Daoy (cell line): ENCODE measurements at regions not wholly inside any gene's neighbourhood (a gene's known extent, or its start where the extent isn't known, plus 50 kb on each side); places are given as distances from the start of the nearest gene placed in this dataset.
A peak's percentile ranks its signal among the peaks of the same experiment; 100 is the strongest.
"Not testable (repeated sequence)": the region's sequence is repeated elsewhere in the genome, so short reads cannot be mapped to it uniquely, and the experiment has no call there.

Experiments used
- DNase-seq: peaks from one replicate; pipeline ENCODE4 v3.0.0-alpha.2; 2015; ENCODE audit warnings: low read depth

DNA sequence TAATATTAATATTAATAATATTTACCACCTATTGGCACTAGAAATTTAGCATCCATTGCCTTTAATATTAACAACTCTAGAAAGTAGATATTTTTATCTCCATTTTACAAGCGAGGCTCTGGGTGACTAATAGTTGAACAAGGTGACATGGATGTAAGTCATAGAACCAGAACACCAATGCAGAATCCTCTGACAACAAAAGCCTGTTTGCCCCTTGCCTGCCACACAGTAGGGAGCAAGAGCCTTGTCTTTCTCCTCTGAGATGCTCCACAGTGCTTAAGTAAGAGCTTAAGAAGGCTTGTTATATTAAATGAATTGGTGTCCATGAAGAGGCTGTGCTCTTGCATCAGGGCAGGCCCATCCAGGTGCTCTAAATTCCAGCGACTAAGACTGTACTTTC, 51.2 kb upstream of the LBX1 start:
- DNase-seq = no peak

DNA sequence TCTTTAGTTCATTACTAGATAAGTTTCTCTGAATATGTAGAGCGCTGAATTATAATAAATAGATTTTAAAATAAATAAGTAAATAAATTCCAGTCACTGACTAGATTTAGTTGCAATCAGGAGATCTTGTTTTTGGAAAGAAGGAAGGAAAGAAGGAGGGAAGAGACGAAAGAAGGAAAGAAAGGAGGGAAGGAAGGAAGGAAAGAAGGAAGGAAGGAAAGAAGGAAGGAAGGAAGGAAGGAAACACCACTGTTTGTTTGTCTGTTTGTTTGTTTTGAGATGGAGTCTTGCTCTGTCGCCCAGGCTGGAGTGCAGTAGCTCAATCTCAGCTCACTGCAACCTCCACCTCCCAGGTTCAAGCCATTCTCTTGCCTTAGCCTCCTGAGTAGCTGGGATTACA, 51.7 kb upstream of the LBX1 start:
- not testable (repeated sequence) for DNase-seq

DNA sequence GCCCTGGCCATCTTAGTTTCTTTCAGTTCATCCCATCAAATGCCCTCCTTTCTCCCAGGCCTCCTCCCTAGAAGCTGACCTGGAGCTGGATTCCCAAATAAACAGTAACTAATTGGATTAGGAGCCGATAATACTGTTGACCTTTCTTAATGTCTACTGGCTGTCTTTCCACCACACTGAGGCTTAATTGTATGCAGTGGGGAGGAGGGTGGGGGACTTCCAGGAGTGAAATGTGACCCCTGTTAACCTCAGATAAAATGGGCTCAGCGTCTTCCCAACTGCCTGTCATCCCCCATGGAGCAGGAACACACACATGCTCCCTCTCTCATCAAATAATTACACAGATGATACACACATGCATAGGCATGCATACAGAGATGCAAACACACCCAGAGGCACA, 53.7 kb upstream of the LBX1 start:
- DNase-seq = no peak

DNA sequence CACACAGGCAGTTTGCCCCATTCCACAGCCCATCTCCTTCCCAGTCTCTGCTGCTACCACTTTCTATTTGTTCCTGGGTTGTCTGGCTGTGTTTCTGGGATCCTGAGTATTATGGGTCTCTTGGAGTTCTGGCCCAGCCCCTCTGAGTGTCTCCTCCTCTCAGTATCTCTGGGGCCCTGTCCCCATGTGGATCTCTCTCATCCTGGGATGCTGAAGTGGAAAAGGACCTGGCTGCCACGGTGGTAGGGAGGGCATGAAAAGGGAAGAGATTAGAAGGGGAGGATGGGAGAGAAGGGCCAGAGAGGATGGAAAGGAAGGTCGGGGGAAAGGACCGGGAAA, 54.5 kb upstream of the LBX1 start:
- no peak for DNase-seq

DNA sequence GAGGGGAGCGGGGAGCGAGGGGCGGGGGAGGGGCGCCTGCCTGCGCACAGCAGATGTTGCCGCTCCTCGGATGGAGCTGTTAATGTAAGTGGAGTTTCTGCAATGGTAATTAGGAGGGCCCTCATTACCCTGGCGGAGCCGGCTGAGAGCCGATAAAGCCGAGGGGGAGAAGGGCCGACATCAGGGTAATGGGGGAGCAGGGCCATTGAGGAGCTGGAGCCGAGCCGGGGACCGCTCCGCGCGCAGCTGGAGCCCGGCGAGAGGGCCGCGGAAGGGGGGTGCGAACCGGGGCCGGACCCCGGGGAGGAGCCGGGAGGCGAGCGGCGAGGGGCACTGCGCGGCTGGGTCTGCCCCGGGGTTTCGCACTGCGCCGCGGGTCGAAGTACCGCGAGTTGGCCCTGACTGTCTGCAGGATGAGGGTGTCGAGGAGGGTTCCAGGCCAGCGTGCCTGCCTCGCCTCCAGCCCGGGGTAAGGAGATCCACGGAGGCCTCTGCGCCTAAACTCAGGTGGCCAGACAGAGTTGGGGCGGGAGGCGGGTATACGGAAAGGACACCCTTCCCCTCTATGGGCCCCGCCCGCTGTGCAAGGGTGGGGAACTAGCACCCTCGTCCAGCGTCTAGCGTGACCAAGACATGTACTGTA, 55.0 kb upstream of the LBX1 start:
- DNase-seq = no peak

DNA sequence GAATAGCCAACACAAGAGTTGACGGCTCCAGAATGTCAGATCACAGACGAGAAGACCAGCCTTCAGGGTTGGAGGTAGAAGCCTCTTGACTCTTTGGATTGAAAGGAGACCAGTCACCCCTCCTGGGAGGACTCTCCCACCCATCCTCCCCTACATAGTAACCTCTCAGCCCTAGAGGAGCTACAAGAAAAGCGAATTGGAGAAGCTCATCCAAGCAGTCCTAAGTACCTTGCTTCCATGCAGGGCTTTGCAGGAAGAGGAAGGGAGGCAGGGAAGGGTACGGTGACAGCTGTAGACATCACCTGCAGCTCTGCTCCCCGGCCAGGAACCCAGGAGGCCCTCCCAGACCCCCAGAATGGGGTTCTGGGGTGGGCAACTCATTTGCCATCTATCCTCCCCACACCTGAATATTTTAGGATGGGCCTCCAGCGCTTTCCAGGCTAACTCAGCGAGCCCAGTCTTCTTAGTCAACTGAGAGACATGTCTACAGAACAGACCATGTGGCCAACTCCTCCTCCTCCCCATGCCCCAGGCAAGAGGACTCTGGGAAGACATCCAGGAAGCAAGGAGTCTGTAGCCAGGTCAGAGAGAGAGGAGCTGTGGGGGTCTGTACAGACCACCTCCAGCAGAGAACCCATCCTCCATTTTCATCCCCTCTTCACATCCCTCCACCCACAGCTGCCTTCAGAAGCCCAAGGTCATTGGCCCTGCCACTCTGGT, 55.6 kb upstream of the LBX1 start:
- DNase-seq = no peak

DNA sequence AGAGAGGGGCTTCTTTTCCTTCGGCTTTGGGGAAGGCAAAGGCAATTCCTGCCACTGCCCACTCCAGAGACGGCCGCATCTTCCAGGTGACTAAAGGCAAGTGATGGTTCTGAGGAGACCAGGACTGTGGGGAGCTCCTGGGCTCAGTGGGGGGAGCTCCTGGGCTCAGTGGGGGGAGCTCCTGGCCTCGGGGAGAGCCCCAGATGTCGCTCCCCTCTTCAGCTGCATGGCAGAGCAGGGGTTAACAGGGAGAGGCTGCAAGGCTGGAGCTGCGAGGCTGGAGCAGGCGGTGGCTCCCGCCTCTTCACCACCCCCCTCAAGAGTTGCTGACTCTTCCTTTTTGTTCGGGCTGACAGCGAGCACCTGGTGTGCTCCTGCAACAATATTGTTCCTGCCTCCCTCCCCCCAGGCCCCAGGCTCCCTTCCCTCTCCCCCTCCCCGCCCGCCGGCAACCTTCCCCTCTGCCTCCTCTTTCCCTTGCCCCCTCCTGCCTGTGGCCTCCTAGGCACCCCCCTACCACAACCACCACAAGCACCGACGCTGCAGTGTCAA, 56.3 kb upstream of the LBX1 start:
- DNase-seq = no peak

DNA sequence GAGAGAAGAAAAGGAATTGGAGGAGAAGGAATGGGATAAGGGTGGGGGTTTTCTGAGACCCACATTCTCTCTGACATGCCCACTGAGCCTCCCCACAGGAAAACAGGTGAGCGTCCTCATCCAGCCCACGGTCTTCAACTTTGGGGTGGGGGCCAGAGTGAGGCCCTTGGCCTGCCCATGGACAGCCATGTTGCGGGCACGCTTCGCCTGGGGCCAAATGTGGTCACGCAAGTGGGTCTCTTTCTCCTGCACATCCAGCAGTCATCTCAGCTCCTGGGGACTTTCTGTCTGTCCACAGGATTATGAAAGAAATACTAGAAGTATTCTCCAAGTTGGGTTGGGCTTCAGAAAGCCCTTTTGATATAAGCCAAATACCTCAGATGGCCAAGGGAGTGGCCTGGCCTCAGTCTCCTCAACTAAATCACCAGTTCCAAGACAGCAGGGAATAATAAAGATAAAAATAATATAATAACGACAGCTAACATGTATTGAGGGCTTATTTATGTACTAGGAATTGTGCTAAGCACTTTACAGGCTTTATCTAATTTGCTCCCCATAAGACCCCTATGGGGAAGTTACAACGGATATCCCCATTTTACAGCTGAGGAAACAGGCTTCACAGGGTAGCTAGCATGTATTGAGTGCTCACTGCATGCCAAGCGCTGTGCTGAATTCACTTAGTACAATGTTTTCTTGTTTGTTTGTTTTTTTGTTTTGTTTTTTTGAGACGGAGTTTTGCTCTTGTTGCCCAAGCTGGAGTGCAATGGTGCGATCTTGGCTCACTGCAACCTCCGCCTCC, 57.2 kb upstream of the LBX1 start:
- no peak for DNase-seq

DNA sequence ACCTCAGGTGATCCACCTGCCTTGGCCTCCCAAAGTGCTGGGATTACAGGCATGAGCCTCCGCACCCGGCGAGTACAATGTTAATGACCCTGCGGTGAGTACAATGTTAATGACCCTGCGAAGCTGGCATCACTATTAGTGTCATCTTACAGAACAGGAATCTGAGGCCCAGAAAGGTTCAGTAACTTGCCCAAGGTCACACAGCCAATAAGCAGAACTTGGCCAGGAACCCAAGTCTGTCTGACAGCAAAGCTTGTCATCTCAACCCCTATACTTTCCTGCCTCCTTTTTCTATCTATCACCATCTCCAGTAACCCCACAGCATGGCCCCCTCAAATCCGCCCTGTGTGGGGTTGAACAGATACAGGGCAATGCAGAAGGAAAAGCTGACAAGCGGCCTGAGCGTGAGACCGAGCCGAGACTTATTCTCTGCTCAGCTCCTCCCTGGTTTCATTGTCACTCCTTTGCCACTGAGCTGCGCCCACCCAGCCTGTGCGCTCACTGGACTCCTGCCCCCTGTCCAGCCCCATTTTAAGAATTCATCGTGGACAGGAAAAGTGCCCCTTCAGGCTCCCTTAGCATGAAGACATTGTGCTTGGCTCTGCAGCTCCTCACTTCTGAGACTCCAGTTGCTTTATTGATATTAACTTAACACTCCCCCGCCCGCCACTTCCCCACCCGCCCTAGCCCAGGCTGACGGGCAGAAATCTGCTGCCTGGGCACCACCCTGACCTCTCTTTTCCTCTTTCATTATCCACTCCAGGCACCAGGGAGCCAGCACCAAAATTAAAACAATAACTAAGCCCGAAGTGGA, 58.1 kb upstream of the LBX1 start:
- DNase-seq = no peak

DNA sequence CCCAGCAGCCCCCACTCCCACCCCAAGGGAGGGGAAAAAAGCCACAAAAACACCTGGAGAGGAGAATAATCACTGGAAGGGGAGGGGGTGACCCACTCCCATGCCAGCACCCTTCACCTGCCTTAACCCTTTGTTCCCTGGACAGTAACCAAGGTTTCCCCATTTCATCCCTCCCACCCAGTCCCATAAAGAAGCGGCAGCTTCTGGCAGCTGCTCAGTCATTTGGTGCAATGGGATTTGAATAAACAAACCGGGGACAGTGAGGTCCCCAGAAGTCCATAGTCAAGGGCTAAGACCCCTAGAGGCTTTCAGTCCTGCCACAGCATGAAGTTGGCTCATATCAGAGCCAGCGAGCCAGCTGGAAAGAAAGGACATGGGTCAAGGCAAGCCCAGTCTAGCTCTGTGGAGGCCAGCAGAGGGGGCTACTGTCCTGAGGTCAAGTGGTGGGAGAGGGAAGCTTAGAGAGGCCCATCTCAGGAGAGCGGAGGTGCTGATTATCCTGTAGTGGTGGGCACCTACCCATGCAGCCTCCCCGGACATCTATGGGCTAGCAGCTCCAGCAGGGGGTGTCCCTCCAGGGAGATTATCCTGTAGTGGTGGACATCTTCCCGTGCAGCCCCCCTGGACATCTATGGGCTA, 58.9 kb upstream of the LBX1 start:
- DNase-seq = peak; percentile 36

DNA sequence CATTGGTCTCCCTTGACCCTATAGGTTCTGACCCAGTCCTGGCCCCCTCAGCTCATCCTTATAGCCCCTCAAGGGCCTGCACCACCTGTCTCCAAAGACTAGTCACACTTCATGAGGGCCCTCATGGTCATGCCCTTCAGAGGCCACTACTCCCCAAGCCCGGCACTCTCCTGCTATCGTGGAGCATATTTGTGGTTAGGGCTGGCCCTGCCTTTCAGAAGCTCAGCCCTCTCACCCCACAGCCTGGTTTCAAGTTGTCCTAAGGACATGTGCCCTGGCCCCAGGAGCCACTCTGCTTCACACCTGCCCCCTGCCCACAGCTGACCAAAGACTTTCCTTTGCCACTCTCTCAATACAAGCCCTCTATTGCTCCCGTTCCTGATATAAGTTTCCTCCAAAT, 60.3 kb upstream of the LBX1 start:
- no peak for DNase-seq

DNA sequence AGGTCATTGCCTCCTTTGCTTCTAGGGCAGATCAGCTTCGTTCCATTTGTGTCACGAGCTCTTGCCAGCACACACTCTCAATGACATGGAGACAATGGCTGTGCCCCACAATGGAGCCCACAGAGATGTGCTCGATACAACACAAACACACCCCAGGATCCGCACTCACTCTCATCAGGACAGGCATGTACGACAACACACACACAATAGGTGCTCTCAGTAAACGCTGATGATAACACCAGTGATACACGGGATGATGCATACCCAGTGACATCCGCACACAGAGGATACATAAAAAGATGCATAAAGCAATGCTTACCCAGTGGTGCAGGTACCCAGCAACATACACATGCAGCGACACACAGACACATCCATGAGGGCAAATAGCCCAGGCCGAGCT, 61.2 kb upstream of the LBX1 start:
- DNase-seq = no peak

DNA sequence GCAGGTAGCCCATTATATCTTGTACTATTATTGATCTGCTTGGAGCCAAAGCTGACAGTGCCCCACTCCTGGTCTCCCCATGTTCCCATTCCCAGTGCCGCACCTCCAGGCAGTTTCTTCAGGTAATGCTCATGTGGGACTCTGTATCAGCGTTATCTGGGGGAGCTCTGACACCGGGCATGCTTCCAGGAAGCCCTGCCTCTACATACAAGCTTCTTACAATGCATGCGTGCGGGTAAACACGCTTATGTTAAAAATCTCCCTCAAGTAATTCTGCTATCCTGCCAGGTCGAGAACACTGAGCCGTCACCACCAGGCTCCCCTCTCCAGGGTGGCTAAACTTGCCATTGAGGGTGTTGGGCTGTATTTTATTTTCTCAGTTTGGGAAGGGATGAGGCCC, 61.6 kb upstream of the LBX1 start:
- DNase-seq = no peak

DNA sequence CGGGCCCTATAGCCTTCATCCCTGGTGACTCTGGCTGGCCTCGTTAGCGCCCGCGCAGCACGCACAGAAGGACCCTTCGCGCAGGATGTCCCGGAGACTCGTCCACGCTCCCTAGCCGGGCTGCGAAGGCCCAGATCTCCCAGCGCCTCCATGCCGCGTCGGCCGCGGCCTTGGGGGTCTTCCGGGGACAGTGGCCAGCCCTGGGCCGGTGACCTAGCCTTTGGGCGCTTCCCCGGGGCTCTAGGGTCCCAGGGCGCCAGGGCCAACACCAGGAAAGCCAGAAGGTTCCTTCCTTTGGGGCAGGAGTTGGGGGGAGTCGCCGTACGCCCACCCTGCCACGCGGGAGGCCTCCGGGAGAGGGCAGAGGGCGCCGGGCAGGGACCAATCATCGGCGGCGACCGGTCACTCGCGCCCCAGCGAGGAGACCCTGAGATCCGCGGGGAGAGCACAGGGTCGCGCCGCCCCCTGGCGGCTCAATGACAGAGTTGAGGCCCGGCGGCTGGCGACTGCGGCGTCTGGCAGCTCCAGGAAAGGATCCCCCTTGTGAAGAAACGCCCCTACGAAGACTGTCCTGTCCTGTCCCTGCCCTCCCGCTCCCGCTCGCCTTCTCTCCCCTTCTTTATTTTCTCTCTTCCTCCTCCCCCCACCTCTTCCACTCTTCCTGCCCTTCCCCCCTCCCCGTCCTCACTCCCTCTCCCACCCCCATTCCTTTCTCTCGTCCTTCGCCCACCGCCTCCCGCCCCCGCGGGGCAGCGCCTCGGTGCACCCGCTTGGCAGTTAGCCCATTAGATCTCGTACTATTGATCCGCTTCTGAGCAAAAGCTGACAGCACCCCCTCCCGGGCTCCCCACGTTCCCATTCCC, 62.3 kb upstream of the LBX1 start:
- peak; percentile 68 for DNase-seq

DNA sequence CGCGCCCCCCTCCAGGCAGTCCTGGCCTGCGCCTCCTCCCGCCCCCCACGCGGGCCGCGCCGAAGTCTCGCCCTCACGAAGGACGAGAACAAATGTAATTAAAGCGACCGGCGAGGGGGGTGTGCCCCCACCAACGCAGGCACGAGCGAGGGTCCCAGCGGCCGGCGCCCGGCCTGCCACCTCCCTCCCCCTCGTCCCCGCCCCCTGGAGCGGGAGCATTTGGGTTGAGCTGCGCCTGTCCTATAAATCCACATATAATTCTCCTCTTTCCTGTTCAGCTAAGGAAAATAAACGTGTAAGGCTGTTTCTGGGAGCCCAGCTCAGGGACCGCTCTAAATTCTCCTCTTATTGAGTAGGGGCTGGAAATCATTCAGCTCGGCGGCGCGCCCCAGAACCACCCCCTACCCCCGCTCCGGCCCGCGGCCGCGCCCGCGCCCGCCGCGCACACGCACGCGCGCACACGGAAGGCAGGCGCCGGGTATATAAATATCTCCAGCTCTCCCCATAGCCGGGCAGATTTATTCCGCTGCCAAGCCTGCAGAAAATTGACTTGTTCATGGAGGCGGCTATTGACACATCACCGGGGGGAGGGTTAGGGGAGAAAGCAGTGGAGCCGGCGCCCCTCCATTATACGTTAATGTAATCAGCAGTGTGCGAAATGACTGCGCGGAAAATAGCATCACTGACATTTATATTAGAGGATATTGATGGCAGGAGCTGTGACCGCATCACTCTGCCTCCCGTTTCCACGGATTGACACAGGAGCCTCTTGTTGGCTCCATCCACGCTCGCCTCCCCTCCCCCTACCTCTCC, 61.6 kb upstream of the BTRC start:
- peak; percentile 19 for DNase-seq

DNA sequence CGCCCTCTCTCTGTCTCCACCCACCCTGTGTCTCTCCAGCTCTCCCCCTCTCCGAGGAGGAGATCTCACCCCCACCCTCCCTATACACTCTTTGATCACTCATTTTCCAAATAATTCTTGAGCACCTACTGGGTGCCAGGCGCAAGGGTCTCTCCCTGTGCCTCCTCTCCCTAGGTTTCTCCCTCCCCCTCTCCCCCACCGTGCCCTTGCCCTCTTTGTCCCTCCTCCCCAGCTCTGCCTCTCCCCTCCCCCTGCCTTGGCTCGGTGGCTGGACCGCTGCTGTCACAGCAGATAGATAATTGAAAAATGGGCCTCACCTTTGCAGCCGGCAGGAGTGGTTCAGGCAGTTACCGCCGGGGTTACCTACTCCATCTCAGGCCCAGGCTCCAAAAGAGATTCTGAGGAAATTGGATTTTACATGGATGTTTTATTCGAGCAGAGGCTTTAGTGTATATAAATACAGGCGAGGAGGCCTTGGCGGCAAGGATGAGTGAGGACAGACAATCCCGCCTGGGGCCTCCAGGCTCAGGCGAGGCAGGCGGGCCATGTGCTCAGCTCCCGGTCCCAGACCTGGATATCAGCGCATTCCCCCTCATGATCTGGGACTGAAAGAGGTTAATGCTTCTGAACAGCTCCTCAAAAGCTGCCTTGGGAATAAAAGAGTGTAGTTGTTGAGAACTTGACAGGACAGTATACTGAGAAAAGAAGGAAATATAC, 60.8 kb upstream of the BTRC start:
- DNase-seq = no peak

DNA sequence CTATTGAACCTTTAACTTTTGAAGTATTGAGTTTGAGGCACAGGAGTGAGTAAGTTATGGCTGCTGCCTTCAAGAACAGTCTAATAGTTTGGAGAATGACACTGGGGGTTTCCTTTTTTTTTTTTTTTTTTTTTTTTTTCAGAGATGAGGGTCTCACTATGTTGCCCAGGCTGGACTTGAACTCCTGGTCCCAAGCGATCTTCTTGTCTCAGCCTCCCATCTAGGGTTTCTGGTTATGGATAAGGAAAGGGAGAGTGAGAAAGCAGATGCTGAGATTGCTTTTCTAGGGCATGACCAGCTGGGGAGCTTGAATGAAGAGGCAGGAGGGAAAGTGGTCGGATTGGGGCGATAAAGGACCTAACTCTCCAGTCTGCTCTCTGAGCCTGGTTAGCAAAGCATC, 59.9 kb upstream of the BTRC start:
- DNase-seq = no peak

DNA sequence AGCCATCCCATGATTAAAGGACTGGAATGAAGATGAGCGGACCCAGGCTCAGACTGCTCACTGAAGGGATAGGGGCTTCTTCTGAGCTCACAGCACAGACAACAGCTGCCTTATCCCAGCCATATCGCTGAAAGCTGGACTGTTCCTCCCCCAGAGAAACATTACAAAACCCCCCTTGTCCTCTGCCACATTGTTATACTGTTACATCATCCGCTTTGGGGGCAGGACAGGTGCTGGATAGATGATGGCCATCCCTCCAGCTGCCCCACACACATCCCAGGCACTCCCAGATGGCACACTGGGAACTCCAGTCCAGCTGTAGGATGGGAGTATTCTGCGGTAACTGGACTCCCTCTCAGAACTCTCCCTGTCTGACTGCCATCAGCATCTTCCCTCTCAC, 58.7 kb upstream of the BTRC start:
- DNase-seq = no peak

DNA sequence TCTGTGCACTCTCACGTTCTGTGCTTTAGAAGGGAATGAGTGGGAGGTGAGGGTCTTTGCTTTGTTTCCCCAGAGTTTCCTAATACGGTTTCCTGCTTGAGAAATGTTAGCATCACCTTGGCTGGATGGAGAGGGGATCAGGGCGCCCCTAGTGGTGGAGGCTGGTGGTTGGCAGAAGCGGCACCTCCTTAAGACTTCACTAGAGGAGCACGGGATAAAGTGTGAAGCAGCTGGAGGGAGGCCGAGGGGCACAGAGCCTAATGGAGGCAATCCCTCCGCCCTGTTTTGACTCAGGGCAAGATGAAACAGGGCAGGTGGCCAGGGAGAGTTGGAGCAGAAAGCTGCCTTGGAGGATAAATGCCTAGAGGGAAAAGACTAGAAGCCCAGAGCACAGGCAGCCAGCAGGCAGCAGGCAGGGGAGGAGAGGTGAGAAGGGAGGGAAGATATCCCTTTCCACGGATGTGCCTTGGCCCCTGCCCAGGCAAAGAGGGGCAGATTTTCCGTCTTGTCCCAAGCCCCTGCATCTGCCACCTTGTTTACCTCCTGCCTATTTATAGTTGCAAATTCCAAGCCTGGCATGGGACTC, 56.0 kb upstream of the BTRC start:
- peak; percentile 61 for DNase-seq
